GM18505 (cell line): ENCODE measurements at regions not wholly inside any gene's neighbourhood (a gene's known extent, or its start where the extent isn't known, plus 50 kb on each side); places are given as distances from the start of the nearest gene placed in this dataset.

ENCODE experiments used
- ATAC-seq: cut with Tn5 transposase; IDR thresholded peaks from one replicate; pipeline ENCODE4 v1.9.1; 2021; ENCODE audit not compliant: unreplicated experiment
- POLR2A ChIP-seq: IDR thresholded peaks from 4 replicates; pipeline ENCODE4 v1.6.1; 2011; ENCODE audit warnings: borderline replicate concordance; ENCODE audit not compliant: insufficient read depth, insufficient read length; ENCODE audit errors: extremely low read depth

- no peak for TF ChIP-seq POLR2A
- no peak for ATAC-seq
Measured at GRCh38 chr3:104591776-104592175, 774.9 kb upstream of the ALCAM start.

- ATAC-seq = no peak
Measured at GRCh38 chr3:104594491-104594890, 772.2 kb upstream of the ALCAM start.

GRCh38 chr3:104596054-104596453 lies 770.7 kb upstream of the ALCAM start:
- ATAC-seq = no peak
- no peak for TF ChIP-seq POLR2A

More at GRCh38 chr3:104594491-104594890, 772.2 kb upstream of the ALCAM start:
- TF ChIP-seq POLR2A = no peak

GRCh38 chr3:104596551-104596950 lies 770.2 kb upstream of the ALCAM start:
- ATAC-seq = peak; percentile 91
- no peak for TF ChIP-seq POLR2A

- no peak for ATAC-seq
Measured at GRCh38 chr3:104598848-104599511, 767.7 kb upstream of the ALCAM start.

GRCh38 chr3:104604326-104605010 lies 762.2 kb upstream of the ALCAM start:
- no peak for TF ChIP-seq POLR2A
- ATAC-seq = no peak

More at GRCh38 chr3:104598848-104599511, 767.7 kb upstream of the ALCAM start:
- no peak for TF ChIP-seq POLR2A

- TF ChIP-seq POLR2A = no peak
- no peak for ATAC-seq
Measured at GRCh38 chr3:104606812-104607211, 759.9 kb upstream of the ALCAM start.

GRCh38 chr3:104610730-104611652 lies 755.7 kb upstream of the ALCAM start:
- ATAC-seq = no peak
- no peak for TF ChIP-seq POLR2A

- no peak for TF ChIP-seq POLR2A
- no peak for ATAC-seq
Measured at GRCh38 chr3:104612218-104612617, 754.5 kb upstream of the ALCAM start.

GRCh38 chr3:104614564-104614963 lies 752.1 kb upstream of the ALCAM start:
- no peak for ATAC-seq
- no peak for TF ChIP-seq POLR2A

- ATAC-seq = peak; percentile 84
- TF ChIP-seq POLR2A = no peak
Measured at GRCh38 chr3:104628185-104628789, 738.4 kb upstream of the ALCAM start.

GRCh38 chr3:104629038-104629437 lies 737.7 kb upstream of the ALCAM start:
- ATAC-seq = no peak
- no peak for TF ChIP-seq POLR2A

- ATAC-seq = no peak
- no peak for TF ChIP-seq POLR2A
Measured at GRCh38 chr3:104631254-104631653, 735.5 kb upstream of the ALCAM start.
